GM19025 (cell line): ENCODE measurements at regions not wholly inside any gene's neighbourhood (a gene's known extent, or its start where the extent isn't known, plus 50 kb on each side); places are given as distances from the start of the nearest gene placed in this dataset.
"Not testable (repeated sequence)": the region's sequence is repeated elsewhere in the genome, so short reads cannot be mapped to it uniquely, and the experiment has no call there.

Source experiments
- ATAC-seq: cut with Tn5 transposase; IDR thresholded peaks from one replicate; pipeline ENCODE4 v1.9.1; 2021; ENCODE audit warnings: mild to moderate bottlenecking, low read depth, moderate library complexity; ENCODE audit not compliant: unreplicated experiment

DNA sequence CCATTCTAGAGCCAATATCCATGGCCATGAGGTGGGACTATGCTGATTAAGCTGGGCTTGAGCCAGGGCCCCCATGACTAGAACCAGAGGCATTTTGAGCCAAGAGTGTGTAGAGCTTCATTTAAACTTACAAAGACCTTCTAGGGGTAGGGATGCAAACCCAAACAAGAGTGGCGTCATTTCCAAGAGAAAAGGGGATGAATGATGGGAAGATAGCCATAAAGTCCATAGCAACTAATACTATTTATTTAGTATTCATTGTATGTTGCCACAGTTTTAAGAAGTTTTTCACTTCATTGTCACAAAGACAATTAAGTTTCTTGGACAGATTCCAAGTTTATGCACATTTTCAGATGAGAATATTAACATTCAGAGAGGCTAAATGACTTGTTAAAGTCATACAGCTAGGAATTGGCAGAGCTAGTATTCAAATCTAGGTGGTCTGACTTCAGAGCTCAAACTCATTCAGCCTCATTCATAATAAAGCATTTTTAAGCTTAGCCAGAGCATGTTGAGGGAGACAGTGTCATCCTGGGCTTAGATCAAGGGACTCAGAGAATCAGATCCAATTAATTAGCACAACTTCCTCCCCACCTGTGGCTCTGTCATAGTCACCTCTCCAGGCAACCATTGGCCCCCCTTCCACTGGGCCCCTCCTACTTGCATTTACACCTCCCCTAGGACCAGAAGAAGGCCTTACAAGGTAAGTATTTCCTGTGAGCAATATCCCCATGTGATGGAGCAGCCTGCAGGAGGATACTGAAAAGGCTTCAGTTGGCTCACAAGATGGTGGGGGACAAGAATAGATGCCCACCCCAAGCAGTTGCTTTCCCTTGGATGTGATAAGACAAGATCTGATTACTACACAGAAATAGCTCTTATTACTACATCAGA is 95.0 kb upstream of the PCSK1 start:
- no peak for ATAC-seq

DNA sequence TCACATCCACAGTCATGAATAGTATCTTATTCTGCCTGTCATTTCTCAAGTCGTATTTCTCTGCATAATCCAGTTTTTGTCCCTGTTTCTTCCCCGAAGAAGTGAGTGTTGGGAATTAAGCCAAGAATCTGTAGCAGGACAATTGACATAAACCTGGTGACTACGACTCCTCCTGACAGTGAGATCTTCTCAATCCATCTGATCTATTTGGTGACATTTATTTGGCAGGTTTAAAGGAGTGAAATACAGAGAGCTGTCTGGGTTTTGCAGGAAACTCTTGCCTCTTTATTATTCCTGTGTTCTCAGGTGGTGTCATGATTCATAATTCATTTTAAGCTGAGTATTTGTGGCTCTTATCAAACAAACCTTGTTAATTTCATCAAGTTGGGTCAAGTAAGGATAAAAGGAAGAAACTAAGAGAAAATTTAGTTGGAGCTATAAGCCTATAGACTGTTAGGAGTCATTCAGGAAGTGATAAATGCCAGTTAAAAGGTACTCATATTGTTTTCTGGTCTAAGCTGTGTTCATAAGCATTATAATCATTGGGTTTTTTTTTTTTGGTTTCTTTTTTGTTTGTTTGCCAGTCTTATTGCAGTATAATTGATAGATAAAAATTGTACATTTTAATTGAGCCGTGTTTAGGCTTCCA is 95.9 kb upstream of the PCSK1 start:
- no peak for ATAC-seq

DNA sequence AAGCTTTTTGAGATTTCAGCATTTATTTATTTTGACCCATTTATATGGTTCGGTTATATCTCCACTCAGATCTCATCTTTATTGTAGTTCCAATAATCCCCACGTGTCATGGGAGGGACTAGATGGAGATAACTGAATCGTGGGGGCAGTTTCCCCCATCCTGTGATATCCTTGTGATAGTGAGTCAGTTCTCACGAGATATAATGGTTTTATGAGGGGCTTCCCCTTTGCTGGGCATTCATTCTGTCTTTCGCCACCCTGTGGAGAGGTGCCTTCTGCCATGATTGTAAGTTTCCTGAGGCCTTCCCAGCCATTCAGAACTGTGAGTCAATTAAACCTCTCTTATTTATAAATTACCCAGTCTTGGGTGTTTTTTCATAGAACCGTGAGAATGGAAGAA is 96.5 kb upstream of the PCSK1 start:
- ATAC-seq: no peak

DNA sequence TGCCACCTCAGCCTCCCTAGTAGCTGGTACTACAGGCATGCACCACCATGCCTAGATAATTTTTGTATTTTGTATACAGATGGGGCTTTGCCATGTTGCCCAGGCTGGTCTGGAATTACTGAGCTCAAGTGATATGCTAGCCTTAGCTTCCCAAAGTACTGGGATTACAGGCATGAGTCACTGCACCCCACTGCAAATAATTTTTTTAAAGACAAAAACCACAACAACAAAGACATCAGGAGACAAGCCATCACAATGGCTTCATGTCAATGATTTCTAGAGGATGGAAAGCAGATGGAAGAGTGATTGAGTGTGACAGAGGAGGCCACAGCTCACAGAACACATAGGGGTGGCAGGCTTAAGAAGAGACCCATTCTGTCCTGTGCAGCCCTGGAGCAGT is 97.9 kb upstream of the PCSK1 start:
- ATAC-seq: no peak

DNA sequence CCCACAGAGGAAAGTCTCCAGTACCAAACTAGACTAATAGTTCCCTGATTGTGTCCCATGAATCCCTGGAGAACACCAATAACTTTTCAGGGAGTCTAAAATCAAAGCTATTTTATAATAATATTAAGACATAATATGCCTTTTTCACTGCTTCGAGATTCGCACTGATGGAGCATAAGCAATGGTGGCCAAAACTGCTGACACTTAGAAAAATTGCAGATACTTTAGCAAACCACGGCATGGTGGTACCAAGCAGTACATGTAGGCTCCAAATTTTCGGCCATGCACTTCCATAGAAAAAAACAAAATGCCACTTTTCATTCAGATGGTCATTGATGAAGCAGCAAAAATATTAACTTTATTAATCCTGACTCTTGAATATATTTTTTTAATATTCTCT is 100.3 kb upstream of the PCSK1 start:
- ATAC-seq: no peak

DNA sequence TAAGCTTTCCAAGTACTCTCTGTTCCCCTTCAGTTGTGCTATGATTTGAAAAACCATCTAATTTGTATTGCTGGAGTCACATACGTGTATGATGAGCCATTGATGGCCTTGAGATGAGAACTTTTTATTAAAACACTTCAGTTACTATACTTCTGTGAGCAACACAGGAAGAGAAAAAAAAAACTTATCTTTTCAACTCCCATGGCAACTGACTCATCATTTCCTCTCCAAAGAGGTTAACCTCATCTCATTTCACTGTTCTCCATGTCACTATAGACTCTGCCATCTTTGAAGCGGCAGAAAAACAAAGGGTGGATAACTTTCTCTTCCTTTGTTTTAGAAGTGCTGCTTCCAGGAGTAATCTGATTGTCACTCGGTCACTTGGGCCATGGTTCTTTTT is 104.3 kb upstream of the PCSK1 start:
- ATAC-seq: no peak

DNA sequence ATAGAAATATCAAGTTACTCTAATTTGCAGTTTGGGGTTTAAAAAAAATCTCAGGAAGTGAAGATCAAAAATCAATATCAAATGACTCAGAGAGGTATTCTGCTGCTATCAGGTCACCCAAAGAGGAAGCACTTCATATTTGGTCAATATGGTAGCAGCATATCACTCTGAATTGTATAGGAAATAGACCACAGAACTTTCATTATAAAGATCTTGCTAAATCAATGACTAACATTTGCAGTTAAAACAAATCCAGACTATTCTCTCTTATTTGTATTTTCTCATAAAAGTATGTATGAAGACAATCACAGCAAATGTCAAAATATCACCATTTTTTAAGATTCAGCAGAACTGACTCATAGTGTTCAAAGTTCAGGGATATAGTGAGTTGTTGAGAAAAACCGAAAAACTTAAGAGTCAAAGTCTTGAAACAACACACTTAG is 105.8 kb upstream of the PCSK1 start:
- no peak for ATAC-seq

DNA sequence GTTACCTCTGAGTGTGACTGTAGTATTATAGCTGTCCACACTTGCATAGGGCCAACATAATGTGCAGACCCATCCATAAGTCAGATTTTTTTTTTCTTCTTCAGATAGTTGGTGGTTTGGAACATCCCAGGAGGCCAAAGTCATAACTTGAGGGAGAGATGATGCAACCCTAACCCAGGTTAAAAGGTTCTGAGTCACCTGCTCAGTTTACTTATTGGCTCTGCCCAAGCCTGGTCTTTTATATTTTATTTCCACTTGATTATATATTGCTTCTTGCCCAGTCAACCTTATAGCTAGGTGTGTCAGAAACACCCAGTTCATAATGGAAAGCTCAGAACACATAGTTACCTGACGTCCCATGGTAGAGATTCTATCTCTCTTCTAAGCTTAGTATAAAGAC is 113.1 kb upstream of the PCSK1 start:
- ATAC-seq: no peak

DNA sequence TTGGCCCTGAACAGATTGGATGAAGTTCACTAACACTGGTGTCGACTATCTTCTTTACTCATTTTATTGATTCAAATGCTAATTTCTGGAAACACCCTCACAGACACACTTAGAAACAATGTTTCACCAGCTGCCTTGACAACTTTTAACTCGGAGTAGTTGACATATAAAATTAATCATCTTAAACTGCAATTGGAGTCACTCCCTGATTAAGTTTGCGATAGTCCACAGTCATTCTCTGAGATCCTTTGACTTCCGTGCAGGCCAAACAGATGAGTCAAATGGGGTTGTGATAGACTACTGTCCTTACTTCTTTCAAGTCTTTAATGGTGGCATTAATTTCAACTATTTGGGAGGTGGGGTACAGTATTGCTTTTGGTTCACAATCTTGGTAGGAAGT is 114.4 kb upstream of the PCSK1 start:
- ATAC-seq: no peak

DNA sequence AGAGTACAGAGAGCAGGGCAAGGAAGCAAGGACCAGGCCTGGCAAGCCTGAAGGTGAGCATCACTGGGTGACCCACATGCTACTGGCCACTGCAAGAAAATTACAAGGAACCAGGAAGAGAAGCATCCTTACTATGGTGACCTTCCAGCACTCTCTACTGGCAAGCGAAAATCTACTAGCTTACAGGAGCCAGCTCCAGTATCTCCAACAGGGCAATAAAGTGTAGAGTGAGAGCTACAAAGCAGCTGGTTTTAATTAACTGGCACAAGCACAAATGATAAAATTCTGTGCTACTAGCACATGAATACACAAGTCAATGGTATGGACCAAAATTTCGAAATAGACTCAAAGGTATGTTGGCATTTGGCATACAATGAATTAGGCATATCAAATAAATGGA is 113.3 kb upstream of the CAST start:
- no peak for ATAC-seq

DNA sequence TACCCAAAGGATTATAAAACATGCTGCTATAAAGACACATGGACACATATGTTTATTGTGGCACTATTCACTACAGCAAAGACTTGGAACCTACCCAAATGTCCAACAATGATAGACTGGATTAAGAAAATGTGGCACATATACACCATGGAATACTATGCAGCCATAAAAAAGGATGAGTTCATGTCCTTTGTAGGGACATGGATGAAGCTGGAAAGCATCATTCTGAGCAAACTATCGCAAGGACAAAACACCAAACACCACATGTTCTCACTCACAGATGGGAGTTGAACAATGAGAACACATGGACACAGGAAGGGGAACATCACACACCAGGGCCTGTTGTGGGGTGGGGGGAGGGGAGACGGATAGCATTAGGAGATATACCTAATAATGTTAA is 101.3 kb upstream of the CAST start:
- not testable (repeated sequence) for ATAC-seq

DNA sequence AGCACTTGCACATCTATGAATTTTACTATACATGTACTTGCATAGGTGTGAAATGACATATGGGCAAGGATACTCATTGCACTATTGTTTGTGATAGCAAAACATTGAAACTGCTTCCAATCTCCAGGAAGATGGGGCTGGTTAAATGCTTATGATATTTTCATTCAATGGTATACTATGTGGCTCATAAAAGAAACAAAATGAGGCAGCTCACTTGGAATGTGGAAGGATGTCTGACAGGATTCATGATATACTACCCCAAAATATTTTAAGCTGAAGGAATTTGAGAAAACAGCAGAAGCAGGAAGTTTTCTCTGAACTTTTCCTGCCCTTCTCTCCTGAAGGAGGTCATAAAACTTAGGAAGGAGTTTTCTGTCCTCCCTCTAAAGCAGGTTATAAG is 99.6 kb upstream of the CAST start:
- no peak for ATAC-seq

DNA sequence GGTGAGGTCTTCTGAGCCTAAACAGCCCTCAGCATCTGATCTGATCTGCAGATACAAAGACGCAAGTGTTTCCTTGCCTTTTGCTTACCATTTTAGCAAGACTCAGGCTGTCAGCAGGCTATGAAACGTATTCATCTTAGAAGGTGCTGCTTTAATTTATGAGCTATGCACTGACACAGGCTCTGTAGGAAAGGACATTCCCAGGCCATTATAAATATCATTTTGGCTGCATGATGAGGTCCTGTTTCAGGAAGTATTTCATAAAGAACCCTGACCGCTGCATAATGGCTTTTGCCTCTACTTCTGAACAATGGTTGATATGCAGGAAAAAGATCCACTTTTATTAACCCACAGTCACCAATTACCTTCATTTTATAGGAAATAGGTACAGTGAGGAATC is 98.4 kb upstream of the CAST start:
- ATAC-seq: no peak

DNA sequence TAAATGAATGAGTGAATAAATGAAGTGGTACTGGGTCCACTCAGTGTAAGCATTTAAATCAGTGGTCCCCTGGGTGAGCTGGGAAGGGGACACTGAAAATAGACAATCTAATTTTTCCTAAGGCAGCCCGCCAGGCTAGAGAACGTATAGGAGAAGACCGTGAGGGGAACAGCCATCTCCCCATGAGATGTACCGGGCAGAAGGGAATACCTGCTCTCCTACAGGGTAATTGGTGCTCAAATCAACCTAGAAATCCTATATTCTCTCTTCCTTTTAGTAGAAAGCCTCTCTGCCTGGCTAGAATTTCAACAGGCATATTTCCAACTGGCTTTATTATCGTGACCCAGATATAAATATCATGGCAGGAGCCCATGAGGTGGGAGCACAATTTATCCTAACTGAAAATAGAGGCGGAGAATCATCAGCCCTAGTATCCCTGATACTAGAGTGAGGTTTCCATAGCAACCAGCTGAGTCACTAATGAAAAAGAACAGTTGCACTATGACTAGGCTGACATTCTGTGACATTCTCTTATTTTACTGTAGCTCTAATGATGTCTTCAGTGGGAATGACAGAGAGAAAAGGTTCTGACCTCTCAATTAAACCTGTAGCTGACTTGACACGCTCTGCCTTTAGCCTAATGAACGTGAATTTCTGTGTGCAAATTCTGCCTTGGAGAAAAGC is 96.5 kb upstream of the CAST start:
- peak; percentile 68 for ATAC-seq

DNA sequence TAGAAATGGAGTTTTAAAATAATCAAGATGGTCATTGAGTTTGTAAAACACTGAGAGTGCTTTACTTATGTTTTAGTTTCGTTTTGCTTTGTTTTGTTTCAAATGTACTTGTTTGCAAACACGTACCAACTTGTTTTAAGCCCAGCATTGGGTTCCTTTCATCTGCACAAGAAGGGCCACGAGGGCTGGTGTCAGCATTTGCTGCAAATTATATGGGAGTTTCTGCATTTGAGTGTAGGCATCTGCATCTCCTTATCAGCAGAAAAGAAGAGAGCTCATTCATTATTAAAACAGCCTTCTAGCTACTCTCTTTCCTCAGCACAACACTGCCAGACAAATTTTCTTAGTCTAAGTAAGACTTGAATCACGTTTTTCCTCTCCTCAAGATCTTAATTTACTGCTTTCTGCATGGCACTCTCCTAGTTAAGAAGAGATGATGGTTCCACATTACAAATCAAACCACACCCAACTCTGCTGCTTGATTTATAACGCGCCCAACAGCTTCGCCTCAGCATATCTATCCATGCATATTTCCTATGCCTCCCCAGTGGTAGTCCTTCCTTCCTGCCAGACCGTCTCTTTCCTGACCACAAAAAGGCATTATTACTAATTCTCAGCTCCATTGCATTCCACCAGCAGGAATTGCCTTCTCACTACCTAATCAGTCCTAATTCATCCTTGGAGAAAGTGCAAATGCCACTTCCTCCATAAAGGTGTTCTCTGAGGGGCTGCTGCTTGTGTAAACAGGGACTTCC is 95.2 kb upstream of the CAST start:
- no peak for ATAC-seq

DNA sequence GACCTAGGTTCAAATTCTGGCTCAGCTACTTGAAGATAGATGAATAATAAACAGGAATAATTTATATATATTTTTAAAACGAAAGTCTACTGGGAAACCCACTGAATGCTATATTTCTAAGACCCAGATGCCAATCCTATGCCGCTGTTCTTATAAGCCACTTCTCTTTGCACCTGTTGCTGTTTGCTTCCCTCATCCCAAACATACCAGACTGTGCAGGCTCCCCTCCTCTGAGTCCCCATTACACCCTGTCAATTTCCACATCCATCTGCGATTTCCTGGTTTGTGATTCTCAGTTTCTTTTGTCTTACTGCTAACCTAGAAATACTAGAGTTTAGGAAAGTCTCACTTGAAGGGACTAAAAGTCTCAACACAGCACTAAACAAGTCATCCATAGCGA is 92.8 kb upstream of the CAST start:
- no peak for ATAC-seq

DNA sequence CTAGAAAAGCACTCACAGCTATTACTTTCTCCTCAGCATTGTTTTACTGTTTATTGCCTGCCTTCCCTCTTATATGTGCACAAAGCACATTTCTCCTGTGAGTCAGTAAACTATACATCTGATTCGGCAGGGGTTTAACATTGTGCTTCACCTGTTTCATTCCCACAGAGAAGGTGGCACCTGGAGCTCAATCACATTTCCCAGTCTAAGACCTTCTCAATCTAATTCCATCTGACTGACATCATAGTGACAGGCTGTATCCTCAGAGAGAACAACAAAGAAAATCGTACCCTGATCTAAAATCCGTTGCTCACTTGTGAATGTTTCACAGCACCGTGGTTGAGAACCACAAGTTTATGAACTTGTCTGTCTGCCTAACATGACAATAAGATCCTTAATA is 92.4 kb upstream of the CAST start:
- ATAC-seq: no peak

DNA sequence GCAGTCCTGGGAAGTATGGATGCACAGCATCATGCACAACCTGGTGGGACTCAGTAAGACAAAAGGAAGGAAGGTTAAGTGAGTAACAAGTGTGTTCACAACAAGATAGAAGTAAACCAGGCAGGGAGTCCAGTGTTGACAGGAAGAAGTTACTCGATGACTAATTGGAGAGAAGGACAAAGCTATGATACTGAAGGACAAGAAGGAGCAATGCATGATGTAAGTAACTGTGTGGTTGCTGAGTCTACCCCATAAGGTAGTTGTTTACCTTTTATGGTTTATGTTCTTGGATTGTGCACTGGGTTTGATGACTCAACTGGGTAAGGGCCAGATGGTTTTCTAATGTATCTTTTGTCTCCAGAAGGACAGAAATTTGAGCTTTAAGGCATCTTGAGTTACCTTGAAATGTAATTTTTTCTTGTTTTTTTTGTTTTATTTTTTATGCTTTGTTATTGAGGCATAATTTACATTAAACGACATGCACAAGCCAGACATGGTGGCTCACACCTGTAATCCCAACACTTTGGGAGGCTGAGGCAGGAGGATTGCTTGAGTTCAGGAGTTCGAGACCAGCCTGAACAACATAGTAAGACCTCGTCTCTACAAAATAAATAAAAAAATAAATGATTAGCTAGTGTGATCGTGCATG is 89.2 kb upstream of the CAST start:
- no peak for ATAC-seq

DNA sequence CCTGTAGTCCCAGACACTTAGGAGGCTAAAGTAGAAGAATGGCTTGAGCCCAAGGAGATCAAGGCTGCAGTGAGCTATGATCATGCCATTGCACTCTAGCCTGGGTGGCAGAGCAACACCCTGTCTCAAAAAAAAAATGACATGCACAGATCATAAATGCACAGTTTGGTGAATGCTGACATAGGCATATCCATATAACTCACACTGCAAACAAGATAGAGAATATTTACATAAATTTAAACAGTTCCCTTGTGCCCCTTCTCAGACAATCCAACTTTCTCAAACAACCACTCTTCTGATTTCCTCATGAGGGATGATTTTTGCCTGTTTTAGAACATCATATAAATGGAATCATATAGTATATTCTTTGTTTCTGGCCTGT is 88.7 kb upstream of the CAST start:
- no peak for ATAC-seq

DNA sequence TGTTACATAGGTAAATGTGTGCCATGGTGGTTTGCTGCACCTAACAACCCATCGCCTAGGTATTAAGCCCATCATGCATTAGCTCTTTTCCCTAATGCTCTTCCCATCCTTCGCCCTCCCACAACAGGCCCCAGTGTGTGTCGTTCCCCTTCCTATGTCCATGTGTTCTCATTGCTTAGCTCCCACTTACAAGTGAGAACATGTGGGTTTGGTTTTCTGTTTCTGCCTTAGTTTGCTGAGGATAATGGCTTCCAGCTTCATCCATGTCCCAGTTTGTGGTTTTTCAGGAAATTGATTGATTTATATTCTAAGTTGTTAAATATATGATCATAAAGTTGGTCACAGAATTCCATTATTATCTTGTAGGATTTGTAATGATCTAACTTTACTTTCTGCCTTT is 85.3 kb upstream of the CAST start:
- no peak for ATAC-seq
